ENCODE measurements at regions not wholly inside any gene's neighbourhood (a gene's known extent, or its start where the extent isn't known, plus 50 kb on each side); places are given as distances from the start of the nearest gene placed in this dataset.
A peak's percentile ranks its signal among the peaks of the same experiment; 100 is the strongest.
"Not testable (repeated sequence)": the region's sequence is repeated elsewhere in the genome, so short reads cannot be mapped to it uniquely, and the experiment has no call there.

GRCh38 chr10:25869609-25870008 is 64.4 kb upstream of the MYO3A start:
- DNase-seq: no peak

DNA sequence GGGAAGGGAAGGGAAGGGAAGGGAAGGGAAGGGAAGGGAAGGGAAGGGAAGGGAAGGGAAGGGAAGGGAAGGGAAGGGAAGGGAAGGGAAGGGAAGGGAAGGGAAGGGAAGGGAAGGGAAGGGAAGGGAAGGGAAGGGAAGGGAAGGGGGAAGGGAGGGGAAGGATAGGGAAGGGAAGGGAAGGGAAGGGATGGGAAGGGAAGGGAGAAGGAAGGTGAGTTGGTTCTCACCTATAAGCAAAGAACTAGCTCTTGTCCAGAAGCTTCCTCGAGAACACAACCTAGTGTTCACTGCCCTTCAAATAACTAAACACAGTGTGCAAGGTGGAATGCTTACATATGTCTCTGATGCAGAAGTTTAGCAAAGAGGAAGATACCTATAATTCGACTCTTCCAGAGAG is 59.6 kb upstream of the MYO3A start:
- not testable (repeated sequence) for DNase-seq

DNA sequence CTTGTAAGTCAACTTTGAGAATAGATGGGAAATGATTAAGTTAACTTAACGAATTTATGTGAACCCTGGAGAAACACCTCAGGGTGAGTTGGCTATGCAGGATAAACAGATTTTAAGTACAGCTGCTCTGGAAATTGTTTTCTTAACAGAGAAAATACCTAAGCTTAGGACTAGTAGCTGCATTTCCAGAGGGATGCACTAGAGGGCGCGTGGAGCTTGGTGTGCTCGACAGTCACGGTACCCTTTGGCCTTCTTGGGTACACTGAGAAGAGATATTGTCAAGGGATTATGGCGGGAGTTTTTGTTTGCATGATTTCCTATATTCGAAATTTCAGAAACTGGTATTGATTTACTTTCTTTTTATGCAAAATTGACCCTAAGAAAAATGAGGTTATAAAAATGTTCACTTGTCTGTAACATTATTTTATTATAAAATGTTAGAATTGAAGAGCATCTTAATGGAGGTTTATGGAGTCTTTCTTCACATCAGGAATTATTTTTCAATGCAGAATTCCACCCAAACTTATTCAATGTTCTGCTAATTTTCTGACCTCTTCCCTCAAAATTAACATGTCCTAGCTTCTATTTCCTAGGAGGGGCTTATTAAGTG is 58.4 kb upstream of the MYO3A start:
- DNase-seq: peak; percentile 41

GRCh38 chr10:25877296-25877695 is 56.7 kb upstream of the MYO3A start:
- no peak for DNase-seq

All from fibroblast of skin of abdomen (primary cell).